ENCODE measurements at regions not wholly inside any gene's neighbourhood (a gene's known extent, or its start where the extent isn't known, plus 50 kb on each side); places are given as distances from the start of the nearest gene placed in this dataset.

- no peaks in the 10 kb centered on the region for H3K27me3 Mint-ChIP-seq (ENCODE audit: low read depth)
- ChIA-PET CTCF (interaction anchor here (1.7 kb wide), 1 partner anchor 85 kb away, joined by 11 read pairs; no protein-coding TSS in a partner anchor), POLR2A (no interaction called here)
- TF ChIP-seq FOXJ3 (CRISPR knock-in tag; IDR thresholded peaks at IDR 0.05; ENCODE audit: borderline replicate concordance) = no peak
- TF ChIP-seq, protein P1, sequence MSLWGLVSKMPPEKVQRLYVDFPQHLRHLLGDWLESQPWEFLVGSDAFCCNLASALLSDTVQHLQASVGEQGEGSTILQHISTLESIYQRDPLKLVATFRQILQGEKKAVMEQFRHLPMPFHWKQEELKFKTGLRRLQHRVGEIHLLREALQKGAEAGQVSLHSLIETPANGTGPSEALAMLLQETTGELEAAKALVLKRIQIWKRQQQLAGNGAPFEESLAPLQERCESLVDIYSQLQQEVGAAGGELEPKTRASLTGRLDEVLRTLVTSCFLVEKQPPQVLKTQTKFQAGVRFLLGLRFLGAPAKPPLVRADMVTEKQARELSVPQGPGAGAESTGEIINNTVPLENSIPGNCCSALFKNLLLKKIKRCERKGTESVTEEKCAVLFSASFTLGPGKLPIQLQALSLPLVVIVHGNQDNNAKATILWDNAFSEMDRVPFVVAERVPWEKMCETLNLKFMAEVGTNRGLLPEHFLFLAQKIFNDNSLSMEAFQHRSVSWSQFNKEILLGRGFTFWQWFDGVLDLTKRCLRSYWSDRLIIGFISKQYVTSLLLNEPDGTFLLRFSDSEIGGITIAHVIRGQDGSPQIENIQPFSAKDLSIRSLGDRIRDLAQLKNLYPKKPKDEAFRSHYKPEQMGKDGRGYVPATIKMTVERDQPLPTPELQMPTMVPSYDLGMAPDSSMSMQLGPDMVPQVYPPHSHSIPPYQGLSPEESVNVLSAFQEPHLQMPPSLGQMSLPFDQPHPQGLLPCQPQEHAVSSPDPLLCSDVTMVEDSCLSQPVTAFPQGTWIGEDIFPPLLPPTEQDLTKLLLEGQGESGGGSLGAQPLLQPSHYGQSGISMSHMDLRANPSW (CRISPR knock-in tag; conservative IDR thresholded peaks at IDR 0.05; ENCODE audit: low read depth) = no peak
- no peak for TF ChIP-seq TP53 (CRISPR knock-in tag; IDR thresholded peaks at IDR 0.05)
- no peak for TF ChIP-seq ESRRA (CRISPR knock-in tag; IDR thresholded peaks at IDR 0.05; ENCODE audit: borderline replicate concordance)
- TF ChIP-seq, protein P2, sequence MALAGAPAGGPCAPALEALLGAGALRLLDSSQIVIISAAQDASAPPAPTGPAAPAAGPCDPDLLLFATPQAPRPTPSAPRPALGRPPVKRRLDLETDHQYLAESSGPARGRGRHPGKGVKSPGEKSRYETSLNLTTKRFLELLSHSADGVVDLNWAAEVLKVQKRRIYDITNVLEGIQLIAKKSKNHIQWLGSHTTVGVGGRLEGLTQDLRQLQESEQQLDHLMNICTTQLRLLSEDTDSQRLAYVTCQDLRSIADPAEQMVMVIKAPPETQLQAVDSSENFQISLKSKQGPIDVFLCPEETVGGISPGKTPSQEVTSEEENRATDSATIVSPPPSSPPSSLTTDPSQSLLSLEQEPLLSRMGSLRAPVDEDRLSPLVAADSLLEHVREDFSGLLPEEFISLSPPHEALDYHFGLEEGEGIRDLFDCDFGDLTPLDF (CRISPR knock-in tag; IDR thresholded peaks at IDR 0.05) = no peak
- TF ChIP-seq, protein P3, sequence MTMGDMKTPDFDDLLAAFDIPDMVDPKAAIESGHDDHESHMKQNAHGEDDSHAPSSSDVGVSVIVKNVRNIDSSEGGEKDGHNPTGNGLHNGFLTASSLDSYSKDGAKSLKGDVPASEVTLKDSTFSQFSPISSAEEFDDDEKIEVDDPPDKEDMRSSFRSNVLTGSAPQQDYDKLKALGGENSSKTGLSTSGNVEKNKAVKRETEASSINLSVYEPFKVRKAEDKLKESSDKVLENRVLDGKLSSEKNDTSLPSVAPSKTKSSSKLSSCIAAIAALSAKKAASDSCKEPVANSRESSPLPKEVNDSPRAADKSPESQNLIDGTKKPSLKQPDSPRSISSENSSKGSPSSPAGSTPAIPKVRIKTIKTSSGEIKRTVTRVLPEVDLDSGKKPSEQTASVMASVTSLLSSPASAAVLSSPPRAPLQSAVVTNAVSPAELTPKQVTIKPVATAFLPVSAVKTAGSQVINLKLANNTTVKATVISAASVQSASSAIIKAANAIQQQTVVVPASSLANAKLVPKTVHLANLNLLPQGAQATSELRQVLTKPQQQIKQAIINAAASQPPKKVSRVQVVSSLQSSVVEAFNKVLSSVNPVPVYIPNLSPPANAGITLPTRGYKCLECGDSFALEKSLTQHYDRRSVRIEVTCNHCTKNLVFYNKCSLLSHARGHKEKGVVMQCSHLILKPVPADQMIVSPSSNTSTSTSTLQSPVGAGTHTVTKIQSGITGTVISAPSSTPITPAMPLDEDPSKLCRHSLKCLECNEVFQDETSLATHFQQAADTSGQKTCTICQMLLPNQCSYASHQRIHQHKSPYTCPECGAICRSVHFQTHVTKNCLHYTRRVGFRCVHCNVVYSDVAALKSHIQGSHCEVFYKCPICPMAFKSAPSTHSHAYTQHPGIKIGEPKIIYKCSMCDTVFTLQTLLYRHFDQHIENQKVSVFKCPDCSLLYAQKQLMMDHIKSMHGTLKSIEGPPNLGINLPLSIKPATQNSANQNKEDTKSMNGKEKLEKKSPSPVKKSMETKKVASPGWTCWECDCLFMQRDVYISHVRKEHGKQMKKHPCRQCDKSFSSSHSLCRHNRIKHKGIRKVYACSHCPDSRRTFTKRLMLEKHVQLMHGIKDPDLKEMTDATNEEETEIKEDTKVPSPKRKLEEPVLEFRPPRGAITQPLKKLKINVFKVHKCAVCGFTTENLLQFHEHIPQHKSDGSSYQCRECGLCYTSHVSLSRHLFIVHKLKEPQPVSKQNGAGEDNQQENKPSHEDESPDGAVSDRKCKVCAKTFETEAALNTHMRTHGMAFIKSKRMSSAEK (CRISPR knock-in tag; IDR thresholded peaks at IDR 0.05; ENCODE audit: borderline replicate concordance) = no peak
- TF ChIP-seq, protein P4, sequence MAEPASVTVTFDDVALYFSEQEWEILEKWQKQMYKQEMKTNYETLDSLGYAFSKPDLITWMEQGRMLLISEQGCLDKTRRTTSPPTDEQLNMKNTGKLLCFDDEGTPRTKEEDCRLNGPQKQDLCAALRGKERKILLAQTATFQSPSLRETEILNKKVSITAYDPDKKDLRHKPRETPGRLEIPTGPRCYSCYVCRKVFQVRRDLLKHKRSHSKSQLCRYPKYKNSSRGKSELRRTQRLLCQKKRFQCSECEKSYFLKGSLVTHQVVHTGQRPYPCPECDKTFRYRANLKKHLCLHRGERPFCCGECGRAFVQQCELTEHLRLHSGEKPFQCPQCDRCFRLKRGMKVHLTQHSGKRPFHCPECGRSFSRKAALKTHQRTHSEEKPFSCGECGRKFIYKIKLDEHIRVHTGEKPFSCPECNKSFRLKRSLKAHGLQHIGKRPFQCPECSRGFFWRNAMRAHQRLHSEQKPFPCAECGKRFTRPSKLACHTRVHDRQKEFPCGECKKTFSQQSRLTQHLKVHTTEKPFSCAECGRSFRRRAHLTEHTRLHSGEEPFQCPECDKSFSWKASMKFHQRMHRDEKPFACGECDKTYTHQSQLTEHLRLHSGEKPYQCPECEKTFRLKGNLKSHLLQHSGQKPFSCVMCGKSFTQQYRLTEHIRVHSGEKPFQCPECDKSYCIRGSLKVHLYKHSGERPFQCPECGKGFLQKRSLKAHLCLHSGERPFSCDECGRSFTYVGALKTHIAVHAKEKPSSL (CRISPR knock-in tag; conservative IDR thresholded peaks at IDR 0.05) = no peak
- TF ChIP-seq ZNF138 (CRISPR knock-in tag; conservative IDR thresholded peaks at IDR 0.05) = no peak
- no peak for TF ChIP-seq NR3C1 (CRISPR knock-in tag; conservative IDR thresholded peaks at IDR 0.05; ENCODE audit: low read depth)
- TF ChIP-seq NFATC4 (CRISPR knock-in tag; IDR thresholded peaks at IDR 0.05) = no peak
- TF ChIP-seq, protein P5, sequence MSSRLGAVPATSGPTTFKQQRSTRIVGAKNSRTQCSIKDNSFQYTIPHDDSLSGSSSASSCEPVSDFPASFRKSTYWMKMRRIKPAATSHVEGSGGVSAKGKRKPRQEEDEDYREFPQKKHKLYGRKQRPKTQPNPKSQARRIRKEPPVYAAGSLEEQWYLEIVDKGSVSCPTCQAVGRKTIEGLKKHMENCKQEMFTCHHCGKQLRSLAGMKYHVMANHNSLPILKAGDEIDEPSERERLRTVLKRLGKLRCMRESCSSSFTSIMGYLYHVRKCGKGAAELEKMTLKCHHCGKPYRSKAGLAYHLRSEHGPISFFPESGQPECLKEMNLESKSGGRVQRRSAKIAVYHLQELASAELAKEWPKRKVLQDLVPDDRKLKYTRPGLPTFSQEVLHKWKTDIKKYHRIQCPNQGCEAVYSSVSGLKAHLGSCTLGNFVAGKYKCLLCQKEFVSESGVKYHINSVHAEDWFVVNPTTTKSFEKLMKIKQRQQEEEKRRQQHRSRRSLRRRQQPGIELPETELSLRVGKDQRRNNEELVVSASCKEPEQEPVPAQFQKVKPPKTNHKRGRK (CRISPR knock-in tag; IDR thresholded peaks at IDR 0.05; ENCODE audit: borderline replicate concordance) = no peak
- TF ChIP-seq NFYB (CRISPR knock-in tag; conservative IDR thresholded peaks at IDR 0.05; ENCODE audit: low read depth) = no peak
- TF ChIP-seq USF1 (CRISPR knock-in tag; IDR thresholded peaks at IDR 0.05) = no peak
- no peak for TF ChIP-seq MLX (CRISPR knock-in tag; IDR thresholded peaks at IDR 0.05)
- TF ChIP-seq, protein P6, sequence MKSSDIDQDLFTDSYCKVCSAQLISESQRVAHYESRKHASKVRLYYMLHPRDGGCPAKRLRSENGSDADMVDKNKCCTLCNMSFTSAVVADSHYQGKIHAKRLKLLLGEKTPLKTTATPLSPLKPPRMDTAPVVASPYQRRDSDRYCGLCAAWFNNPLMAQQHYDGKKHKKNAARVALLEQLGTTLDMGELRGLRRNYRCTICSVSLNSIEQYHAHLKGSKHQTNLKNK (CRISPR knock-in tag; IDR thresholded peaks at IDR 0.05) = no peak
- H3K4me1 Mint-ChIP-seq = no peaks in the 10 kb centered on the region
- ATAC-seq (no peak), DNase-seq (ENCODE audit: low spot score) (no peak)
- no peaks in the 10 kb centered on the region for H3K36me3 Mint-ChIP-seq
- no peak overlapping the region for H3K4me3 Mint-ChIP-seq
- no peaks in the 10 kb centered on the region for H3K9me3 Mint-ChIP-seq
- H3K27ac Mint-ChIP-seq = no peak overlapping the region
These were observed 58.3 kb upstream of the PPARA start for GRCh38 chr22:46092011-46092410.
